HG02870 (cell line): ENCODE measurements at regions not wholly inside any gene's neighbourhood (a gene's known extent, or its start where the extent isn't known, plus 50 kb on each side); places are given as distances from the start of the nearest gene placed in this dataset.

Experiments
- ATAC-seq: cut with Tn5 transposase; IDR thresholded peaks from one replicate; pipeline ENCODE4 v1.9.1; 2021; ENCODE audit warnings: mild to moderate bottlenecking, moderate library complexity; ENCODE audit not compliant: unreplicated experiment

- no peak for ATAC-seq
Observed at GRCh38 chr2:5751873-5752482, 59.8 kb downstream of the SOX11 start.

DNA sequence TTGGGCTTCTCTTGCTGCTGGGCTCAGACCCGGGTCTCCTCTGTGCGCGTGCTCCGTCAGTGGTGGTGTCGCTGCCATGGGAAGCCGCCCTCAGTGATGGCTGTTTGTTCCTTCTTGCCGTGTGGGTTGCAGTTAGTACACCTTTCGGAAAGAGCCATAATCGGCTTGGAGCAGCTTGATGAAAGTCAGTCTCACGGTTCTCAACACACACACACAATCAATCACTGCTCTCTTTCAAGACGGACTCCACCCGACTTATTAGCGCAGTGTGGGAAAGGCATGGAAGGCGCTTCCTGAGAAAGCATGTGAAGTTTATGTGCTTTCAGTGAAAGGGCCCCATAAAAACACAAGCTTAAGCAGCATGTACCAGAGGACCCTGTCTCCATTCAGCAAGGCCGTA, 64.1 kb downstream of the SOX11 start:
- no peak for ATAC-seq

- ATAC-seq: no peak
Observed at GRCh38 chr2:5758346-5758745, 66.2 kb downstream of the SOX11 start.

DNA sequence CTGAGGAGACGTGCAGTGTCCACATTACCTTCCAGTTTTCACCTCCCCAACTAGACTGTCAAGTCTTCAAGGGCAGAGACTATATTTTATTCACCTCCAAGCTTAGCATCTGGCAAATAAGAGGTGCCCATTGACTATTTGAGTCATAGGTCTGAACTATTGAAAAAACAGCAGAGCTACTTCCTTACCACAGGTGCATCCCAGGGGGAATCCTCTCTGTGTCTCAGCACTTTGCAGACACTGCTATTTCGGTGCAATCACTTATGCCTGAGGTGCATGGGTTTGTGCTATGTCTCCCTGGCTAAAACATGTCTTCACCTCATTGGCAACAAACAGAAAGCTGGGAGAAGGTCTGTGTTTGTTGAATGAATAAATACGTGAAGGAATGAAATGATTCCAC, 67.8 kb downstream of the SOX11 start:
- ATAC-seq: no peak

DNA sequence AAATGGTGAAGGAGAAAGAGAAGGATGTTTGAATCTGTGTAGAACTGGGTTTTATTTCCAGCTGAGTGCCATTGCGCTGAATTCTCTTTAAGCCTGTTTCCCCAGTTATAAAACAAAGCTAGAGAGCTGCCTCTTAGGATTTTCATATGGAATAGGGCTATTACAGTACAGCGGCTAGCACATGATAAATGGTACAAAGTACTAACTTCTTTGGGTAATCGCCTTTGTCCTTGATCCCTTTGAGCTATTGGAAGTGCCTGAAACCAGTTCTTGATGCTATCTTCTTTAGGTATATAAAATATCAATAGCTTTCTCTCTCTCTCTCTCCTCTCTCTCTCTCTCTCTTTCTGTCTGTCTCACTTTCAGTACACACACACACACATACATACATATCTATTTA, 71.3 kb downstream of the SOX11 start:
- ATAC-seq: no peak

GRCh38 chr2:5764041-5764440, 71.9 kb downstream of the SOX11 start:
- no peak for ATAC-seq

DNA sequence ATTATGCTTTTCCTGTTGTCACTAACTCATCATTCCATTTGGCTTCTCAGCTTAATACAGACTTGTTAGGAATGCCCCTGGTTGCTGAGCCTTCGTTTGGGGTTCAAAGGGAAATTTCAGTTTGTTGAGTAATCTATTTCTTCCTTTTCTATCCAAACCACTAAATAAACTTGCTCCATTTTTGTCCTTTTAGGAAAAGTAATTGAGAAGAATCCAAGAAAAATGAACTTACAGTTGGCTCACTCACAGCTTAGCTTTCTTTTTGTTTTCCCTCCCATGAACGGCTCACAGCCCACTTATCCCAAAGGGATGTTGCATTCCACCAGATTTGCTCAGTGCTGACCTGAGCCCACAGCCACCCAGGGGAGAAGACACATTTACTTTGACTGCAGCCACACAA, 73.9 kb downstream of the SOX11 start:
- ATAC-seq: no peak

DNA sequence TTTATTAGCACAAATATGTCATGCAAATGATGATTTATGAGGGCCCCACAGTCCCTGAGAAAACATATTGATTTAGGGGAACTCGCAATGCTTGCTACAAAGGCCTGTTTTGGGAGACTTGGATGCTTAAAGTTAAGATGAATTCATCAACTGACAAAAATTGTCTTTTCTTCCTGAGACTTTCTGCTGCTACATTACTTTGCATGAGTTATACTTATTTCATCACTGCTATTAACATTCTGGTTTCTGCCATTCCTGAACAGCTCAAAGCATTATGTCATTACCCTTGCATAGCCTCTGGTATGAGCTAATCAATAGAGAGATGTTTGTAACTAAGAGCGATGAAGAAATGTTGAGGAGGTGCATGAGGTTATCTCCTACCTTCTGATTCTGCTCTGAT, 74.4 kb downstream of the SOX11 start:
- ATAC-seq: no peak

- ATAC-seq: no peak
Observed at GRCh38 chr2:5777131-5777535, 84.9 kb downstream of the SOX11 start.

- ATAC-seq: no peak
Observed at GRCh38 chr2:5781679-5782078, 89.5 kb downstream of the SOX11 start.

DNA sequence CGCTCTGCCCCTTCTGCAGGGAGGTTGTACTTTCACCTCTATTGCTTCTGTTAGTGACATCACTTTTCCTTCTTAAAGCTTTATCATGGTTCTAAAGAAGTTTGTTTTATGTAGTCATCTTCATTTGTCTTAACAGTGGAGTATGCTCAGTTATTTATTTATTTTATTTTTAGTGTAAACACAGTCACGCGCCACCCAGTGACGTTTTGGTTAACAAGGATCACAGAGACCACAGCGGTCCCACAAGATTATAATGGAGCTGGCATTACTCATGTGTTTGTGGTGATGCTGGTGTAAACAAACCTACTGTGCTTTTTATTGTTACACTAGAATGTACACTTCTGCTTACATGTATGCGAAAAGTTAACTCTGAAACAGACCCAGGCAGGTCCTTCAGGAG, 89.9 kb downstream of the SOX11 start:
- no peak for ATAC-seq

- no peak for ATAC-seq
Observed at GRCh38 chr2:5788447-5788846, 96.3 kb downstream of the SOX11 start.

DNA sequence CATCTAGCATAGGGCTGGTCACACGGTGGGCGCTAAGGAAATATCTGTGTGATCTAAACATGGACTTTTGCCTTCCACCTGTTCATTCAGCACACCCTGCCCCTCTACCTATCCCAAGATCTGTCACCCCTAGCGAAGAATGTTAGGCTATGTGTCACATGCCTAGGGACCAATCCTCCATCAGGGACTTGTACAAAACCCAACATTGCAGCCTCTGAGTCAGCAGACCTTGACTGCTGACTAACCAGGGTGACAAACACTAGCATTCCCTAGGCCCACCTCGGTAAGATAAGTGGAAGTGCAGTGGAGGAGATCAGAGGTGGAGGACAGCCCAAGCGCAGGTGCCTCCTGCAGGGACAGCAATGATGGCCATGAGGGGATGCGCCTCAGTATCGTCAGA, 99.2 kb downstream of the SOX11 start:
- no peak for ATAC-seq

DNA sequence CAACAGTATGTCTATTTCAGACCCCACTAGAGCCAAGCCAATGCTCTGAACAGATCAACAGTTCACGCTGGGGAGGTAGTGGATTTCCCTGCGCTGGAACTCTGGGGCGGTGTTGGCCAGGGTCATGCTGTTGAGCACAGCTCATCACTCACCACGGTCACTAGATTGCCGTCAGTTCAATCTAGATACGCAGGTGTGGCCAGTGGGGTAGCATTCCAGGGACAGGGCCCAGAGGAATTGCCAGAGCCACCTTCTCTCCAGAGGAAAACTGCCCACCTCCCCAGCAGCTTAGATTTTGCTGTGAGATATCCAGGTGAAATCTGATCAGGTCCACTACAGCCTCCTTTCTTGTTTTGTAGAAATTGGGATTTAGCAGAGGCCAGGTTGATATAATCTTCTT, 101.8 kb downstream of the SOX11 start:
- no peak for ATAC-seq

- ATAC-seq: no peak
Observed at GRCh38 chr2:5798084-5798483, 105.9 kb downstream of the SOX11 start.

DNA sequence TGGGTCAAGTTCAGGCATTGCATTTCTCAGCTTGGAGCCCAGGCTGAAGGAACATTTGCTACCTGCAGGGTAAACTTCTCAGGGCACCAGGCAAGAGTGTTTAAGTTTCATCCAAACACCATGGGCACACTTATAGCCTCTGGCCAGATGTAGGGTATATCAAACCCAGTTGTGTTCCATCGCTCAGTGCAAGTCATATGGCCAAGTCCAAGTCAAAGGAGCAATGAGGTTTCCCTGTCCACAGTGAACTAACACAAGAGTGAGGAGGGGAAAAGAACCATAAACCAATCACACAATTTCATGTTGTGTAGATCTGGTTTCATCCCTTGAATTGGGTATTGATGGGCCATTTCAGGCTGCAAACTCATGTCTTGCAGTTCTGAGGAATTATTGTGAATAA, 107.2 kb downstream of the SOX11 start:
- no peak for ATAC-seq

- no peak for ATAC-seq
Observed at GRCh38 chr2:5803547-5803946, 111.4 kb downstream of the SOX11 start.

DNA sequence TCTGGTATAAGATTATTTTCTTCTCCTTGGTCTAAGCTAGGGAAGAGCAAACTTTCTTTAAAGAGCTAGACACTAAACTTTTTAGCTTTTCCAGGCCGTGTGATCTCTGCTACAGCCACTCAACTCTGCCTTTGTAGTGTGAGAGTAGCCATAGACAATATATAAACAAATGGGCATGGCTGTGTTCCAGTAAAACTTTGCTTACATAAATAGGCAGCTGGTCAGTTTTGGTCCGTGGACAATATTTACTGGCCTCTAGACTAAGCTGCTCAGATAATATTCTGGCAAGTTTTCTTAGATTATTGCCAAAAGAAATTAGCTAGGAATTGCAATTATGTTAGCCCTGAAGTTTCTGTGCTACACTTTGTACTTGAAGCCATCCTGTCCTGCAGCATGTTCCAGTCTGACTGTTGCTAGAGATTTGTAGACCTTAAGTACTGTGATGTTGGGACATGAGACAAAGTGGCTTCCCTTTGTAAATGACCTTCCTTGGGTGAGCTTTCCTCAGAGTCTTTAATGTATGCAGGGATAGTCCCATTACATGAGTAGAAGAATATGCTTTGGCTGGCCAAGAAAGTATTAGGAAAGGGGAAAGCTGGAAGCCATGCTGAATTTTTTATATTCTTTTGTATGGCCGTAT, 126.9 kb downstream of the SOX11 start:
- no peak for ATAC-seq

GRCh38 chr2:5824126-5824525, 131.9 kb downstream of the SOX11 start:
- ATAC-seq: no peak

DNA sequence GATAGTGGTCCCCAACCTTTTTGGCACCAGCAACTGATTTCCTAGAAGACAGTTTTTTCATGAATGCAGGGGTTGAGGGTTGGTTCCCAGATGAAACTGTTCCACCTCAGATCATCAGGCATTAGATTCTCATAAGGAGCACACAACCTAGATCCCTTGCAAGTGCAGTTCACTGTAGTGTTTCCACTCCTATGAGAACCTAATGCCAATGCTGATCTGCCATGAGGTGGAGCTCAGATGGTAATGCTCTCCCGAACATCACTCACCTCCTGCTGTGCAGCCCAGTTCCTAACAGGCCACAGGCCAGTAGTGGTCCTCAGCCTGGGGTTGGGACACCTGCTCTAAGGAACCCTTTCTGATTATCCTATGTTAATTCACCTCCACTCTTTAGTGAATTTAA, 133.5 kb downstream of the SOX11 start:
- no peak for ATAC-seq

GRCh38 chr2:5826979-5827655, 134.9 kb downstream of the SOX11 start:
- no peak for ATAC-seq

- no peak for ATAC-seq
Observed at GRCh38 chr2:5834501-5834900, 142.3 kb downstream of the SOX11 start.

DNA sequence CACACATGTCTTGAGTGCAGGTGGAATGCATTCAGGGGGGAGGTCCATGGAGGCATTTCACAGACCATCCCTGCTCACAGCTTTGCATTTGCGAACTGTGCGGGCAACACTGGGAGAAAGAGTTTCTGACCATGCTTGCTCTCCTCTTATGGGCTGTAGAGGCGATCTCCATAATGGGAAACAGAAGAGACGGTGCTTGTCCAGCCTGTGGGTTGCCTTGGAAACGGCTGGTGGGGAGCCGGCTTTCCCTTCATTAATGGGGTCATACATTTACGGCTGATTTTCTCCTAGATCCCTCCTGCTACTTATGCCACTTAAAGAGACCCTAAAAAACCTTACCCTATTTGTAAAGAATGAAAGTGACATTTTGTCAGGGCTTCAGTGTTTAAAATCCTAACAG, 147.4 kb downstream of the SOX11 start:
- ATAC-seq: no peak
